GM12878 (cell line): ENCODE measurements at regions not wholly inside any gene's neighbourhood (a gene's known extent, or its start where the extent isn't known, plus 50 kb on each side); places are given as distances from the start of the nearest gene placed in this dataset.

Experiments
- ATAC-seq: fragments of 200-7000 bp; cut with Tn5 transposase; 3 replicates; pipeline ENCODE4 v1.9.1; 2020; ENCODE audit warnings: mild to moderate bottlenecking, moderate library complexity
- BruUV-seq: library from RNA; stranded (reverse); fragments of 400-500 nt; replicated peaks from 2 replicates; lab custom pipeline; 2021; lab: Mats Ljungman, UMichigan
- CTCF ChIA-PET: fragments of 300-600 bp; sonication (Branson Sonifier 250); formaldehyde crosslinking; extraction: SDS; loops from one replicate; lab custom pipeline; 2021; ENCODE audit warnings: inconsistent platforms; lab: Yijun Ruan, JAX
- POLR2A ChIA-PET: fragments of 350-600 bp; formaldehyde crosslinking; extraction: SDS; loops from one replicate; lab custom pipeline; 2021; ENCODE audit warnings: inconsistent platforms; lab: Charles Lee
- RAD21 ChIA-PET: fragments of 300-600 bp; sonication (Branson Sonifier 250); formaldehyde crosslinking; loops from one replicate; lab custom pipeline; 2023; ENCODE audit warnings: antibody characterized with exemption; ENCODE audit not compliant: unreplicated experiment; lab: Charles Lee
- SMC1A ChIA-PET: fragments of 300-600 bp; sonication (Branson Sonifier 250); formaldehyde crosslinking; loops from one replicate; lab custom pipeline; 2023; ENCODE audit not compliant: unreplicated experiment, uncharacterized antibody; lab: Charles Lee
- DNase-seq: peaks from one replicate; pipeline ENCODE4 v3.0.0-alpha.2; 2011; ENCODE audit warnings: low read depth, low spot score
- FAIRE-seq: peaks from 3 replicates; lab custom pipeline; 2011; peaks lifted over from hg19 to GRCh38; lab: Jason Lieb, UNC
- H2AFZ ChIP-seq: 2 replicates; pipeline ENCODE4 v1.6.0; 2011; ENCODE audit warnings: low read depth, low read length, control low read depth; ENCODE audit not compliant: control insufficient read depth
- H3K27ac ChIP-seq: 2 replicates; pipeline ENCODE4 v1.5.1; 2011; ENCODE audit warnings: control low read depth; ENCODE audit not compliant: control insufficient read depth, insufficient read depth
- H3K27me3 ChIP-seq, 2 experiments: replicated peaks in 1 of 2; 2 replicates each; pipeline versions ENCODE4 v1.6.0 to v1.6.1; 2011; ENCODE audit warnings: low read length in 1 of 2; ENCODE audit not compliant: control insufficient read depth in 2 of 2, insufficient read depth in 2 of 2
- H3K36me3 ChIP-seq, 2 experiments: 2 replicates each; pipeline ENCODE4 v1.5.1; 2011; ENCODE audit warnings: low read length in 1 of 2; ENCODE audit not compliant: control insufficient read depth in 2 of 2, insufficient read depth in 2 of 2
- H3K4me1 ChIP-seq: 2 replicates; pipeline ENCODE4 v1.6.1; 2011; ENCODE audit warnings: mild to moderate bottlenecking, low read length, moderate library complexity, mixed read lengths; ENCODE audit not compliant: control insufficient read depth, insufficient read depth
- H3K4me2 ChIP-seq: 2 replicates; pipeline ENCODE4 v1.6.0; 2011; ENCODE audit warnings: control low read depth; ENCODE audit not compliant: control insufficient read depth, insufficient read depth
- H3K4me3 ChIP-seq: fragments of 200-600 bp; sonication (generic); 2 replicates; pipeline ENCODE4 v1.5.1; 2016
- H3K79me2 ChIP-seq: 2 replicates; pipeline ENCODE4 v1.6.0; 2011; ENCODE audit warnings: low read length; ENCODE audit not compliant: control insufficient read depth, insufficient read depth
- H3K9ac ChIP-seq: 2 replicates; pipeline ENCODE4 v1.8.0; 2011; ENCODE audit warnings: low read length, control low read depth, mixed read lengths; ENCODE audit not compliant: control insufficient read depth, insufficient read depth
- H3K9me3 ChIP-seq: replicated peaks from 3 replicates; pipeline ENCODE4 v1.5.1; 2011; ENCODE audit warnings: mild to moderate bottlenecking, low read length; ENCODE audit not compliant: control insufficient read depth, insufficient read depth
- H4K20me1 ChIP-seq: 2 replicates; pipeline ENCODE4 v1.6.0; 2011; ENCODE audit not compliant: control insufficient read depth, insufficient read depth
- CBX5 ChIP-seq: sonication (generic); IDR thresholded peaks from 2 replicates; pipeline ENCODE4 v1.6.1; 2016; ENCODE audit warnings: low read depth, moderate library complexity, mild to moderate bottlenecking, inconsistent platforms
- GABPA ChIP-seq: IDR thresholded peaks from 2 replicates; pipeline ENCODE4 v1.6.1; 2014; ENCODE audit warnings: antibody characterized with exemption, low read depth, mild to moderate bottlenecking, inconsistent platforms
- HDAC2 ChIP-seq: fragments of 200-600 bp; sonication (generic); IDR thresholded peaks from 2 replicates; pipeline ENCODE4 v1.6.1; 2017
- IKZF2 ChIP-seq, 2 experiments: fragments of 450-650 bp; IDR thresholded peaks; 2 replicates each; pipeline ENCODE4 v1.6.1; 2017; ENCODE audit warnings: mild to moderate bottlenecking in 2 of 2, moderate library complexity in 2 of 2
- MTA3 ChIP-seq: IDR thresholded peaks from 2 replicates; pipeline ENCODE4 v1.6.1; 2012; ENCODE audit warnings: low read length, inconsistent platforms, borderline replicate concordance
- NR2F1 ChIP-seq: fragments of 450-650 bp; conservative IDR thresholded peaks from 2 replicates; pipeline ENCODE4 v1.6.1; 2017; ENCODE audit warnings: mild to moderate bottlenecking
- PAX8 ChIP-seq: fragments of 450-650 bp; IDR thresholded peaks from 2 replicates; pipeline ENCODE4 v1.6.1; 2017; ENCODE audit warnings: mild to moderate bottlenecking, moderate library complexity
- PML ChIP-seq: IDR thresholded peaks from 2 replicates; pipeline ENCODE4 v1.6.1; 2012; ENCODE audit warnings: low read length, inconsistent platforms
- POLR2AphosphoS5 ChIP-seq: IDR thresholded peaks from 2 replicates; pipeline ENCODE4 v1.6.1; 2011; ENCODE audit warnings: mild to moderate bottlenecking, low read length, inconsistent platforms
- POU2F2 ChIP-seq: IDR thresholded peaks from 3 replicates; pipeline ENCODE4 v1.6.1; 2011; ENCODE audit warnings: low read depth, mild to moderate bottlenecking, low read length, borderline replicate concordance
- STAT1 ChIP-seq: fragments of 450-650 bp; conservative IDR thresholded peaks from 2 replicates; pipeline ENCODE4 v1.6.1; 2014; ENCODE audit warnings: antibody characterized with exemption, mild to moderate bottlenecking
- SUZ12 ChIP-seq: fragments of 200-600 bp; sonication (generic); IDR thresholded peaks from one replicate; pipeline ENCODE4 v1.6.1; 2018; ENCODE audit warnings: antibody characterized with exemption, mild to moderate bottlenecking; ENCODE audit not compliant: unreplicated experiment
- TAF1 ChIP-seq: IDR thresholded peaks from 2 replicates; pipeline ENCODE4 v1.6.1; 2011; ENCODE audit warnings: mild to moderate bottlenecking, low read depth, low read length, borderline replicate concordance
- TCF7 ChIP-seq: IDR thresholded peaks from 2 replicates; pipeline ENCODE4 v1.6.1; 2014; ENCODE audit warnings: antibody characterized with exemption, borderline replicate concordance
- WRNIP1 ChIP-seq: IDR thresholded peaks from 2 replicates; pipeline ENCODE4 v1.6.1; 2011; ENCODE audit warnings: low read depth, low read length, improper control_type of control experiment, borderline replicate concordance
- in situ Hi-C: fragments of 300-500 bp; cut with MboI; formaldehyde crosslinking; loops from 9 replicates; pipeline ENCODE4 v1.14.3; 2018; ENCODE audit warnings: mixed read lengths
- intact Hi-C: fragments of 100-400 bp; cut with micrococcal nuclease; formaldehyde crosslinking; loops from one replicate; pipeline ENCODE4 v1.14.2; 2022; ENCODE audit not compliant: unreplicated experiment
- TF ChIP-seq, protein P1 (sequence below): IDR thresholded peaks from 2 replicates; pipeline ENCODE4 v1.6.1; 2011; ENCODE audit warnings: low read depth, mild to moderate bottlenecking, low read length, moderate library complexity, borderline replicate concordance; ENCODE audit errors: extremely low read depth
- TF ChIP-seq, protein P2 (sequence below): fragments of 450-650 bp; IDR thresholded peaks from 2 replicates; pipeline ENCODE4 v1.6.1; 2017; ENCODE audit warnings: mild to moderate bottlenecking, moderate library complexity

DNA sequence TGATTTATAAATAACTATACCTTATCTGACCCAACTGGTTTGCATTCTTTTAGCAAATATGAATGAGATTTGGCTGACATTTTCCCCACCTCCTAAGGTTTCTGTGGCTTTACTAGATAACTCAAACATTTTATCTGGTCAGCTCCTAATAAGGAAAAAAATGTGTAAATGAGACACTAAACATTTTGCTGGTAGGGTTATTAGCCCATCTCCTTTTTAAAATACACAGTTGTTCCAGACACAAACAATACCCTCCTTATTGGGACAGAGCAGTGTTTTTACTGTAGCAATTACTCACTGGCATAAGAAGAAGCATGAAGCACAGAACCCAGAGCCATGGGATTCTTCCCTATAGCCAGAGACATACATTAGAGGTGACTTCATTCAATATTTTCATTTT is 53.8 kb upstream of the NUF2 start:
- Histone ChIP-seq H3K4me2 (no peak overlapping the region), H3K79me2 (no peaks in the 10 kb centered on the region), H3K36me3 (no peaks in the 10 kb centered on the region), H3K27ac (no peak overlapping the region), H2AFZ (no peak overlapping the region), H3K27me3 (no peaks in the 10 kb centered on the region), H3K9me3 (no peaks in the 10 kb centered on the region), H4K20me1 (no peaks in the 10 kb centered on the region)
- ChIA-PET RAD21 (no interaction called here), CTCF (interaction anchor here (0.9 kb wide), 1 partner anchor 47 kb away, joined by 4 read pairs; no protein-coding TSS in a partner anchor)
- no peak for ATAC-seq
- intact Hi-C loops = loop anchor here (10.0 kb wide), 1 partner anchor 63 kb away; the partner anchor contains the start of gene RGS5
- no TSS peak for BruUV-seq
- no peak for FAIRE-seq
- TF ChIP-seq POLR2AphosphoS5 (no peak), PML (no peak), GABPA (no peak), POU2F2 (no peak), PAX8 (no peak), IKZF2 (IDR thresholded peaks at IDR 0.05) (no peak), CBX5 (no peak), TCF7 (no peak), TAF1 (no peak), HDAC2 (no peak), WRNIP1 (no peak), SUZ12 (no peak), STAT1 (no peak), MTA3 (no peak), NR2F1 (no peak)
- TF ChIP-seq, protein P1, sequence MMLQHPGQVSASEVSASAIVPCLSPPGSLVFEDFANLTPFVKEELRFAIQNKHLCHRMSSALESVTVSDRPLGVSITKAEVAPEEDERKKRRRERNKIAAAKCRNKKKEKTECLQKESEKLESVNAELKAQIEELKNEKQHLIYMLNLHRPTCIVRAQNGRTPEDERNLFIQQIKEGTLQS = no peak
- TF ChIP-seq, protein P2, sequence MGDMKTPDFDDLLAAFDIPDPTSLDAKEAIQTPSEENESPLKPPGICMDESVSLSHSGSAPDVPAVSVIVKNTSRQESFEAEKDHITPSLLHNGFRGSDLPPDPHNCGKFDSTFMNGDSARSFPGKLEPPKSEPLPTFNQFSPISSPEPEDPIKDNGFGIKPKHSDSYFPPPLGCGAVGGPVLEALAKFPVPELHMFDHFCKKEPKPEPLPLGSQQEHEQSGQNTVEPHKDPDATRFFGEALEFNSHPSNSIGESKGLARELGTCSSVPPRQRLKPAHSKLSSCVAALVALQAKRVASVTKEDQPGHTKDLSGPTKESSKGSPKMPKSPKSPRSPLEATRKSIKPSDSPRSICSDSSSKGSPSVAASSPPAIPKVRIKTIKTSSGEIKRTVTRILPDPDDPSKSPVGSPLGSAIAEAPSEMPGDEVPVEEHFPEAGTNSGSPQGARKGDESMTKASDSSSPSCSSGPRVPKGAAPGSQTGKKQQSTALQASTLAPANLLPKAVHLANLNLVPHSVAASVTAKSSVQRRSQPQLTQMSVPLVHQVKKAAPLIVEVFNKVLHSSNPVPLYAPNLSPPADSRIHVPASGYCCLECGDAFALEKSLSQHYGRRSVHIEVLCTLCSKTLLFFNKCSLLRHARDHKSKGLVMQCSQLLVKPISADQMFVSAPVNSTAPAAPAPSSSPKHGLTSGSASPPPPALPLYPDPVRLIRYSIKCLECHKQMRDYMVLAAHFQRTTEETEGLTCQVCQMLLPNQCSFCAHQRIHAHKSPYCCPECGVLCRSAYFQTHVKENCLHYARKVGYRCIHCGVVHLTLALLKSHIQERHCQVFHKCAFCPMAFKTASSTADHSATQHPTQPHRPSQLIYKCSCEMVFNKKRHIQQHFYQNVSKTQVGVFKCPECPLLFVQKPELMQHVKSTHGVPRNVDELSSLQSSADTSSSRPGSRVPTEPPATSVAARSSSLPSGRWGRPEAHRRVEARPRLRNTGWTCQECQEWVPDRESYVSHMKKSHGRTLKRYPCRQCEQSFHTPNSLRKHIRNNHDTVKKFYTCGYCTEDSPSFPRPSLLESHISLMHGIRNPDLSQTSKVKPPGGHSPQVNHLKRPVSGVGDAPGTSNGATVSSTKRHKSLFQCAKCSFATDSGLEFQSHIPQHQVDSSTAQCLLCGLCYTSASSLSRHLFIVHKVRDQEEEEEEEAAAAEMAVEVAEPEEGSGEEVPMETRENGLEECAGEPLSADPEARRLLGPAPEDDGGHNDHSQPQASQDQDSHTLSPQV = no peak
- TF ChIP-seq, all 136 proteins: peak for 0
- Histone ChIP-seq H3K4me1 (no peaks in the 10 kb centered on the region), H3K4me3 (no peak overlapping the region), H3K9ac (no peak overlapping the region)
- no peak for DNase-seq
- POLR2A ChIA-PET = no interaction called here
- in situ Hi-C loops = no loop called here
- SMC1A ChIA-PET = interaction anchor here (1.4 kb wide), 1 partner anchor 10 kb away, joined by 3 read pairs; no protein-coding TSS in a partner anchor
